ENCODE measurements at regions not wholly inside any gene's neighbourhood (a gene's known extent, or its start where the extent isn't known, plus 50 kb on each side); places are given as distances from the start of the nearest gene placed in this dataset.

DNA sequence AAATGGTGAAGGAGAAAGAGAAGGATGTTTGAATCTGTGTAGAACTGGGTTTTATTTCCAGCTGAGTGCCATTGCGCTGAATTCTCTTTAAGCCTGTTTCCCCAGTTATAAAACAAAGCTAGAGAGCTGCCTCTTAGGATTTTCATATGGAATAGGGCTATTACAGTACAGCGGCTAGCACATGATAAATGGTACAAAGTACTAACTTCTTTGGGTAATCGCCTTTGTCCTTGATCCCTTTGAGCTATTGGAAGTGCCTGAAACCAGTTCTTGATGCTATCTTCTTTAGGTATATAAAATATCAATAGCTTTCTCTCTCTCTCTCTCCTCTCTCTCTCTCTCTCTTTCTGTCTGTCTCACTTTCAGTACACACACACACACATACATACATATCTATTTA is 71.3 kb downstream of the SOX11 start:
- intact Hi-C loops (cut with micrococcal nuclease; ENCODE audit: unreplicated experiment): no loop called here
- in situ Hi-C loops (cut with HindIII; ENCODE audit: extremely low pct_ligation_motif_present, low pct_unique_long_range_greater_than_20kb): no loop called here
- Histone ChIP-seq H3K9ac (ENCODE audit: insufficient read depth, low read depth, low read length) (no peak overlapping the region), H3K4me1 (ENCODE audit: insufficient read depth, low read length) (no peaks in the 10 kb centered on the region), H3K27ac (ENCODE audit: extremely low read length, insufficient read depth, low read length) (no peak overlapping the region), H3K4me3 (replicated peaks in 1 of 3; ENCODE audit: insufficient read depth in 1 of 3, low read depth in 2 of 3, low read length in 3 of 3) (no peak overlapping the region), H4K20me1 (ENCODE audit: insufficient read depth, low read length) (no peaks in the 10 kb centered on the region), H3K79me2 (ENCODE audit: insufficient read depth, low read length) (no peaks in the 10 kb centered on the region), H3K4me2 (ENCODE audit: low read depth, low read length) (no peak overlapping the region), H3K9me3 (ENCODE audit: low read length) (peaks cover 19% of the 10 kb centered on the region), H3K27me3 (ENCODE audit: control insufficient read depth in 1 of 2, insufficient read depth in 2 of 2, low read length in 2 of 2) (no peaks in the 10 kb centered on the region), H2AFZ (ENCODE audit: low read length) (no peak overlapping the region), H3K36me3 (replicated peaks in 1 of 2; ENCODE audit: control insufficient read depth in 1 of 2, insufficient read depth in 2 of 2, low read length in 2 of 2) (no peaks in the 10 kb centered on the region)
- FAIRE-seq (no peak), ATAC-seq (no peak), DNase-seq (ENCODE audit: low spot score) (no peak)
- TF ChIP-seq MAF1 (CRISPR knock-in tag; IDR thresholded peaks at IDR 0.05; ENCODE audit: borderline replicate concordance) (no peak), XBP1 (CRISPR knock-in tag; IDR thresholded peaks at IDR 0.05) (no peak), ZNF510 (CRISPR knock-in tag; IDR thresholded peaks at IDR 0.05; ENCODE audit: low read depth) (no peak), ZNF709 (CRISPR knock-in tag; IDR thresholded peaks at IDR 0.05) (no peak), RFX3 (CRISPR knock-in tag; IDR thresholded peaks at IDR 0.05) (no peak), ZNF530 (CRISPR knock-in tag; IDR thresholded peaks at IDR 0.05; ENCODE audit: low read depth) (no peak), IKZF1 (IDR thresholded peaks at IDR 0.05) (no peak), ZNF790 (CRISPR knock-in tag; IDR thresholded peaks at IDR 0.05; ENCODE audit: borderline replicate concordance) (no peak)
- TF ChIP-seq, protein P1, sequence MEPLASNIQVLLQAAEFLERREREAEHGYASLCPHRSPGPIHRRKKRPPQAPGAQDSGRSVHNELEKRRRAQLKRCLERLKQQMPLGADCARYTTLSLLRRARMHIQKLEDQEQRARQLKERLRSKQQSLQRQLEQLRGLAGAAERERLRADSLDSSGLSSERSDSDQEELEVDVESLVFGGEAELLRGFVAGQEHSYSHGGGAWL (CRISPR knock-in tag; IDR thresholded peaks at IDR 0.05): no peak
- TF ChIP-seq, protein P2, sequence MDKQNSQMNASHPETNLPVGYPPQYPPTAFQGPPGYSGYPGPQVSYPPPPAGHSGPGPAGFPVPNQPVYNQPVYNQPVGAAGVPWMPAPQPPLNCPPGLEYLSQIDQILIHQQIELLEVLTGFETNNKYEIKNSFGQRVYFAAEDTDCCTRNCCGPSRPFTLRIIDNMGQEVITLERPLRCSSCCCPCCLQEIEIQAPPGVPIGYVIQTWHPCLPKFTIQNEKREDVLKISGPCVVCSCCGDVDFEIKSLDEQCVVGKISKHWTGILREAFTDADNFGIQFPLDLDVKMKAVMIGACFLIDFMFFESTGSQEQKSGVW (CRISPR knock-in tag; IDR thresholded peaks at IDR 0.05; ENCODE audit: borderline replicate concordance): no peak
- WGBS (ENCODE audit: low lambda C conversion rate): 14% methylated on average over 3 of the region's 3 CpGs
- ChIA-PET CTCF (ENCODE audit: low intra/inter-chr PET ratio, low total read pairs) (no interaction called here), POLR2A (no interaction called here)
- BruUV-seq (replicated peaks): no TSS peak

DNA sequence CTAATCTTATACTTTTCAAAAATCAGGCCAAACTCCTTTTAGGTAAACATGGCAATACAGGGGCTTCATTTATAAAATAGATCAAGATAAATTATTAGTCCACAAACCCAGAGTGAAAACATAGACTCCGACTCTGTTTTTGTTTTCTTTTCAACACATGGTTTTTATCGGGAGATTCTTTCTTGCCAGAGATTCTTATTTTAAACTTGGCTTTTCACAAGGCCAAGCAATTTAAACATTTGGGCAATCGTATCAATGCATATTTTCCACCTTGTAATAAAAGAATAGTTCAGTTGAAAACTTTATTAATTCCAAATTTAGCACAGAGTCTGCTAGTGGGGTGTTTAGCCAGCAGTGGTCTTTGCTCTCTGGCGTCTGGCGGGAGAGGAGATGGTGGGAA is 71.9 kb downstream of the SOX11 start:
- no peaks in the 10 kb centered on the region for H3K36me3 ChIP-seq (replicated peaks in 1 of 2; ENCODE audit: control insufficient read depth in 1 of 2, insufficient read depth in 2 of 2, low read length in 2 of 2)
- no peak for DNase-seq (ENCODE audit: low spot score)
- no peak overlapping the region for H3K27ac ChIP-seq (ENCODE audit: extremely low read length, insufficient read depth, low read length)
- H3K79me2 ChIP-seq (ENCODE audit: insufficient read depth, low read length): no peaks in the 10 kb centered on the region
- H2AFZ ChIP-seq (ENCODE audit: low read length): no peak overlapping the region
- ChIA-PET POLR2A (no interaction called here), CTCF (ENCODE audit: low intra/inter-chr PET ratio, low total read pairs) (no interaction called here)
- H3K9ac ChIP-seq (ENCODE audit: insufficient read depth, low read depth, low read length): no peak overlapping the region
- H3K9me3 ChIP-seq (ENCODE audit: low read length): peaks cover 20% of the 10 kb centered on the region
- H4K20me1 ChIP-seq (ENCODE audit: insufficient read depth, low read length): no peaks in the 10 kb centered on the region
- 28% methylated on average over 5 of the region's 5 CpGs for WGBS (ENCODE audit: low lambda C conversion rate)
- intact Hi-C loops (cut with micrococcal nuclease; ENCODE audit: unreplicated experiment) (no loop called here), in situ Hi-C loops (cut with HindIII; ENCODE audit: extremely low pct_ligation_motif_present, low pct_unique_long_range_greater_than_20kb) (no loop called here)
- H3K4me2 ChIP-seq (ENCODE audit: low read depth, low read length): no peak overlapping the region
- FAIRE-seq: no peak
- H3K27me3 ChIP-seq (ENCODE audit: control insufficient read depth in 1 of 2, insufficient read depth in 2 of 2, low read length in 2 of 2): no peaks in the 10 kb centered on the region
- no peaks in the 10 kb centered on the region for H3K4me1 ChIP-seq (ENCODE audit: insufficient read depth, low read length)
- BruUV-seq (replicated peaks): no TSS peak
- no peak overlapping the region for H3K4me3 ChIP-seq (replicated peaks in 1 of 3; ENCODE audit: insufficient read depth in 1 of 3, low read depth in 2 of 3, low read length in 3 of 3)
- no peak for ATAC-seq
- TF ChIP-seq ZNF329 (CRISPR knock-in tag; IDR thresholded peaks at IDR 0.05; ENCODE audit: low read depth): no peak
- no peak for TF ChIP-seq ARHGAP35 (CRISPR knock-in tag; IDR thresholded peaks at IDR 0.05; ENCODE audit: borderline replicate concordance)
- no peak for TF ChIP-seq ZNF878 (CRISPR knock-in tag; IDR thresholded peaks at IDR 0.05)
- no peak for TF ChIP-seq ZBTB20 (CRISPR knock-in tag; IDR thresholded peaks at IDR 0.05; ENCODE audit: borderline replicate concordance, low read depth)
- no peak for TF ChIP-seq CBX2 (IDR thresholded peaks at IDR 0.05; ENCODE audit: low read depth, low read length)
- TF ChIP-seq CBX2 (CRISPR knock-in tag; IDR thresholded peaks at IDR 0.05; ENCODE audit: low read depth): no peak
- no peak for TF ChIP-seq ZNF619 (CRISPR knock-in tag; IDR thresholded peaks at IDR 0.05)
- TF ChIP-seq ZNF660 (CRISPR knock-in tag; IDR thresholded peaks at IDR 0.05; ENCODE audit: borderline replicate concordance, low read depth): no peak

All from HepG2 (cell line).